Renal pelvis (tissue), 1 donor: ENCODE measurements at regions not wholly inside any gene's neighbourhood (a gene's known extent, or its start where the extent isn't known, plus 50 kb on each side); places are given as distances from the start of the nearest gene placed in this dataset.

Experiments used
- DNase-seq: peaks from one replicate; pipeline ENCODE4 v3.0.0-alpha.2; 2013

- DNase-seq, result no peak
Measured at GRCh38 chr5:174288439-174288838, 242.9 kb downstream of the NSG2 start.

GRCh38 chr5:174291162-174291561 is 245.7 kb downstream of the NSG2 start:
- no peak for DNase-seq

GRCh38 chr5:174292348-174292747 is 246.8 kb downstream of the NSG2 start:
- no peak for DNase-seq

GRCh38 chr5:174293006-174293405 is 247.5 kb downstream of the NSG2 start:
- DNase-seq, result no peak

GRCh38 chr5:174293481-174293880 is 248.0 kb downstream of the NSG2 start:
- DNase-seq, result no peak

- DNase-seq, result no peak
Measured at GRCh38 chr5:174294891-174295620, 249.6 kb downstream of the NSG2 start.

GRCh38 chr5:174295702-174296436 is 250.4 kb downstream of the NSG2 start:
- DNase-seq, result no peak

- DNase-seq, result no peak
Measured at GRCh38 chr5:174300118-174300940, 254.8 kb downstream of the NSG2 start.

- peak; percentile 2 for DNase-seq
Measured at GRCh38 chr5:174300941-174301761, 255.6 kb downstream of the NSG2 start.

GRCh38 chr5:174301848-174302625 is 256.5 kb downstream of the NSG2 start:
- DNase-seq, result no peak

GRCh38 chr5:174303035-174303434 is 257.5 kb downstream of the NSG2 start:
- DNase-seq, result no peak

- no peak for DNase-seq
Measured at GRCh38 chr5:174303437-174304045, 258.0 kb downstream of the NSG2 start.

- DNase-seq, result no peak
Measured at GRCh38 chr5:174305241-174305681, 259.8 kb downstream of the NSG2 start.

- no peak for DNase-seq
Measured at GRCh38 chr5:174306345-174307030, 261.0 kb downstream of the NSG2 start.

GRCh38 chr5:174307031-174307408 is 261.5 kb downstream of the NSG2 start:
- no peak for DNase-seq

GRCh38 chr5:174307656-174308271 is 262.3 kb downstream of the NSG2 start:
- DNase-seq, result no peak

GRCh38 chr5:174309131-174309795 is 263.8 kb downstream of the NSG2 start:
- no peak for DNase-seq

GRCh38 chr5:174310243-174310642 is 264.7 kb downstream of the NSG2 start:
- DNase-seq, result no peak

GRCh38 chr5:174310706-174311105 is 265.2 kb downstream of the NSG2 start:
- no peak for DNase-seq
